GM18520 (cell line): ENCODE measurements at regions not wholly inside any gene's neighbourhood (a gene's known extent, or its start where the extent isn't known, plus 50 kb on each side); places are given as distances from the start of the nearest gene placed in this dataset.

Experiments
- ATAC-seq: cut with Tn5 transposase; IDR thresholded peaks from one replicate; pipeline ENCODE4 v1.9.1; 2021; ENCODE audit not compliant: unreplicated experiment

DNA sequence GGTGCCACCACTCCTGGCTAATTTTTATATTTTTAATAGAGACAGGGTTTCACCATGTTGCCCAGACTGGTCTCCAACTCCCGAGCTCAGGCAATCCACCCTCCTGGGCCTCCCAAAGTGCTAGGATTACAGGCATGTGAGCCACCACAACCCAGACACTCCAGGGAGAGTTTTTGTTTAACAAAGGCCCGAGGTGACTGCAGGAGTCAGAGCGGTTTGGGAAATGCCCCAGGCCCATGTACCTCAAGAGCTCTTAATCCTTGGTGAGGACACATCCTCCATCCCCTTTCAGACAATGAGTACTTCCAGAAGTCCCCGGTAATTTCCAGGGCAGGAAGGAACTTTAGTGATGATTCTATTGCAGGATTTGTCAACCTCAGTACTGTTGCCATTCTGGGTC, 176.0 kb downstream of the ESRRB start:
- no peak for ATAC-seq

DNA sequence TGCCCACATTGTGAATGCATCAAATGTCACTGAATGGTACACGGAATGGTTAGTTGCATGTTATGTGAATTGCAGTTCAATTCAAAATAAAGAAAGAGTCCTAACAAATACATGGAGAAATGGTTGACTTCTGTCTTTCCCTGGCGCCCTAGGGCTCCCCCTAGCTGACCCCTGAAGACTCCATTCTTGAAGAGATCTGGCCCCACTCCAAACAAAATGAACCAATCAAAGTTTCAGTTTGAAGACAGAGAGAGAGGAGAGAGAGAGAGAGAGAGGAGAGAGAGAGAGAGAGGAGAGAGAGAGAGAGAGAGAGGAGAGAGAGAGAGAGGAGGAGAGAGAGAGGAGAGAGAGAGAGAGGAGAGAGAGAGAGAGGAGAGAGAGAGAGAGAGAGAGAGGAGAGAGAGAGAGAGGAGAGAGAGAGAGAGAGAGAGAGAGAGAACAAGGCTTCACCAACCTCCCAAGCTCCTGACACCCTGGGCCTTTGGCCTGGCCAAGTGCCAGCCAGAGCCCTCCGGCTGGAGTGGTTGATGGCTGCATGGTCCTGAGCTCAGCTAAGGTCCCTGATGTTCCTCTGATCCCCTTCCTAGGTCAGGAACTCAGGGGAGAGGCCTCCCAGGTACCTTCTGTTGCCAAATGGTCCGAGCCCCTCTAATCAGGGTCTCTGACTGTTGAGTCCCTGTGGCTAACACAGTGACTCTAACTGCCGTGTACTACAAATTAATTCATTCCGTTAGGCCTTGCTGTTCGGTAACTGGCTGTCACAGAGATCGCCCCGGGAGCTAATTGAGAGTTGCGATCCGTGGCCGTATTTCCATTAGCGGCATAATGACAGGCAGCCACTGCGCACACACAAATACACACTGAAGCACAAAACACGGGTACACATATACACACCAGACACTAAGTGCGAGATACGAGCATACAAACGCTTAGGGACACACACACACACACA, 188.8 kb downstream of the ESRRB start:
- ATAC-seq = no peak

DNA sequence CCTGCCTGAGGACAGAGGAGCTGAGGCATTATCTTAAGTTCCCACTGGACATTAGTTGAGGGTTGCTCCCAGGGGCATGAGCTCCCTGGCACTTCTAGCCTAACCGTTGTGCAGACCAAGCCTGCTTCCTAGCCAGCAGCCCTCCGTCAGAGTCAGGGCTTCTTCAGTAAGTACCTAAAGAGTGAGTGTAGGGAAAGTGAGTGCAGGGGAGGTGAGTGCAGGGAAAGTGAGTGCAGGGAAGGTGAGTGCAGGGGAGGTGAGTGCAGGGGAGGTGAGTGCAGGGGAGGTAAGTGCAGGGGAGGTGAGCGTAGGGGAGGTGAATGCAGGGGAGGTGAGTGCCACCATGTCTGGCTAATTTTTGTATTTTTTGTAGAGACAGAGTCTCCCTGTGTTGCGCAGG, 190.5 kb downstream of the ESRRB start:
- no peak for ATAC-seq

DNA sequence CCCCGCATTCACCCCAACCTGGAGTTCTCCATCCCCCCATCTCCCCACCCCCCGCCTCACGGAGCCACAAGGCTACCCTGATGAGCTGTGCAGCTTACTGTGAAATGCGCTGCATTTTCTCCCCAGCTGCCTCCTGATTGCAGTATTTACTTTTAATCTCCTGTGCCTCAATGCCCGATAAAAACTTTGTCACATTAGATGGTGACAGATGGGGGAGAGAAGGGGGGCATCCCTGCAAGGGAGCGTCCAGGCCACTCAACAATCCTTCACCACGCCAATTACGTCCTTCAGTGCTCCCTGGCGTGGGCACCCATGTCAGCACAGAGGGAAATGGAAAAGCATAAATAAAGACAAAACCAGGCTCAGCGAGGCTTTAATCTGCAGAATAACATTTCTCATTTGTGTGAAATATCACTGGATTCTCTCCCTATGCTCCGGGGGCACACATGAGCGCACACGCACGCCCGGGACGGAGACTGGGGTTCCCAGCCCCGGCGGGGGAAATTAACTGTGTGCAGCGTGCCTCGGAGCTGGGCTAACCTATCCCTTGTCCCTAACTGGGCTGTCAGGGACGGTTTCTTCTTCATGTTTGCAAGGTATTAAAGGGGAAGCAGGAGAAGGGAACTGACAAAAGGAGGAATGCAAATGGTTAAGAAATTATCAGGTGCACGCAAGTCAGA, 186.7 kb upstream of the VASH1 start:
- ATAC-seq = no peak

DNA sequence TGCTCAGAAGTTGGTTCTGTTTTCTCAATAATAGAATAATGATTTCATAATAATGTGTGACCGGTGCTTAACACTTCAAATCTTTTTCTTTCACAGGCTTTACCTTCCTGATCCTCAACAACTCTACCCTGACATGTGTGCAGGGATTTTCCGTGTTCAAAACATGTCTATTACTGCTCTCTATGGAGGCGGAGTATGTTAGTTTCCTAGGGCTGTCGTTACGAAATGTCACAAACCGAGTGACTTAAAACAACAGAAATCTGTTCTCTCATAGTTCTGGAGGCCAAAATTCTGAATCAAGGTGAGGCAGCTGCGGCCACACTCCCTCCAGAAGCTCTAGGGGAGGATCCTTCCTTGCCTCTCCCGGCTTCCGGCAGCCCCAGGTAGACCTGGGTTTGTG, 186.2 kb upstream of the VASH1 start:
- no peak for ATAC-seq

DNA sequence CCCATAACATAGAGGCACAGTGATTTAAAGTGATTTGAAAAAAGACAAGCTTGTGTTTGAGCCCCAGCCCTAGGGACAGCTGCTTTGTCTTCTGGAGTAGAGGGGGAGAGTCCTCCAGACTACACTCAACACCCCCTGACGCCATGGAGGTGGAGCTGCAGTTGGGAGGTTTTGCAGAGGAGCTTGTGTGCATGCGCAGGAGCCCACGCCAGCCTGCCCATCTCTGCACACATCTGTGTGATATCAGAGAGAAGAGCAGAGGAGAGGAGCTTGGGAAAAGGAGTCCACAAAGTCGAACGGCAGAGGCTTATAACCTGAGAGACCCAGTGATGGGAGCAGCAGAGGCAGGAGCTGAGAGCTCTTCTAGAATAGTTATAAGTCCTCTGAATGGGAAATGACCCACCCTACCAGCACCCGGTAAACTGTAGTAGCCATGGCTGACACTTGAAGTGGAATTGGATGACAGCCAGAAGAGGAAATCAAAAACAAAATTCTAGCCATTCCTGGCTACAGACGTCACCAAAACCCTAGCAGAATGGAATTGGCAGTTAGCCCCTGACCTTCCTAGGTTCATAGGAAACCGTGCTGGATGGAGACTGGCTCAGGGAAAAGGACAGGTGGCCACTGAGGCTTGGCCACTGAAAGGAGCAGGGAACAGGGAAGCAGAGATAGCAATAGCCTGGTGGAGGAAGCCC, 185.1 kb upstream of the VASH1 start:
- ATAC-seq = no peak

DNA sequence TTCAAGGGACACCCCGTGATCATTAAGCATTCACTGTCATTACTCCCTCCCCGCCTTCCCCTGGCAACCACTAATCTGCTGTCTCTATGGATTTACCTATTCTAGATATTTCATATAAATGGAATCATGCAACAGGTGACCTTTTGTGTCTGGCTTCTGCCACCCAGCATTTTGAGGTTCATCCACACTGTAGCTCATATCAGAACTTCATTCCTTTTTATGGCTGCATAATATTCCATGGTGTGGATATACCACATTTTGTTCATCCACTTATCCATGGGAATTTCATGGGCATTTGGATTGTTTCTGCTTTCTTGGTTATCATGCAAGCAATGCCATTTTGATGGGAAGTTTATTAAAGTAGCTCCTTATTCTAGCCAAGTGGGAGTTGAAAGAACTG, 184.2 kb upstream of the VASH1 start:
- ATAC-seq = no peak

DNA sequence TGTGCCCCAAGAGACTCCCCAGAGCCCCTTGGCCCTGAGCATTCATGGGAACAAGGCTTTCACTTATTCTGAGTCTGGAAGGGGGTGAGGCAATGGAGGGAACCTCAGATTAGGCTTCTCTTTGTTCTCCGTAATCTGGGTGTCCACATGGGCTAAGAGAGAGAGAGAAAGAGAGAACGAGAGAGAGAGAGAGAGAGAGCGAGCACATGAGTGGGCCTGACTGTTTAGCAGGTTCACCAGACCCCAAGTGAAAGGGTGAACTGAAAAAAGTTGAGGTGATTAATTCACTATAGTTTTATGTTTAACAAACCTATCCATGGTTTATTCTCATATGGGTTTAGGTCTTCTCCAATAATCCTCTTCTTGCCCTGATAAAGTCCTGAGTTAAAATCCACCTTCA, 183.4 kb upstream of the VASH1 start:
- ATAC-seq = no peak

DNA sequence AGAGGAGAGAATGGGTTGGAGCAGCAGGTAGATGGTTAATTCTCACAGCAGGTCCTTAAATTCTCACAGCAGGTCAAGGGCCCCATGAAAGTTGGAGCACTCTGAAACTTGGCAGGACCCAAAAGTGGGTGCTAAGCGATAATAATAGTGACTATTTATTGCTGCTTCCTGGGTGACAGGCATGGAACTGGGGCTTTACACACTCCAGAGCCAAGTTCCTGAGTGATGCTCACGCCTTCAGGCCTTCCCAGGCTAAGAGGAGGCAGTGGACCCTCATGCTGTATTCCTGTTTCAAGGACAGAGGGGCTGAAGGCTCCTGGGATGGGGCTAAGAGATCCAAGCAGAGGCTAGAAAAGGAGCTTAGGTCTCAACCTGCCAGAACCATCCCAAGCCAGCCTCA, 180.9 kb upstream of the VASH1 start:
- ATAC-seq = no peak

DNA sequence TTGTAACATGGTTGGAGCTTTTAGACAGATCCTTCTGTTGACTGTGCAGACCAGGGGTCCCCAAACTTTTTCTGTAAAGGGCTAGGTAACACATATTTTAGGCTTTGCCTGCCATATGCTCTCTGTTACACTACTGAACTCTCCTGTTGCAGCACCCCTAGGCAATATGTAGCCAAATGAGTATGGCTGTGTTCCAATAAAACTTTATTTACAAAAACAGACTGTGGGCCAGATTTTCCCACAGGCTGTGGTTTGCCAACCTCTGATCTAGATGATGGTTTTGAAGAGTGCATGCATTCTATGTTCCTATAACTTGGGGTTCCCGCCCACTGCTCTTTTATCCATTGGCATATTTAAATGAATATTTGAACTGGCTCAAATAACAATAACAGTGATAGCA, 180.3 kb upstream of the VASH1 start:
- no peak for ATAC-seq

DNA sequence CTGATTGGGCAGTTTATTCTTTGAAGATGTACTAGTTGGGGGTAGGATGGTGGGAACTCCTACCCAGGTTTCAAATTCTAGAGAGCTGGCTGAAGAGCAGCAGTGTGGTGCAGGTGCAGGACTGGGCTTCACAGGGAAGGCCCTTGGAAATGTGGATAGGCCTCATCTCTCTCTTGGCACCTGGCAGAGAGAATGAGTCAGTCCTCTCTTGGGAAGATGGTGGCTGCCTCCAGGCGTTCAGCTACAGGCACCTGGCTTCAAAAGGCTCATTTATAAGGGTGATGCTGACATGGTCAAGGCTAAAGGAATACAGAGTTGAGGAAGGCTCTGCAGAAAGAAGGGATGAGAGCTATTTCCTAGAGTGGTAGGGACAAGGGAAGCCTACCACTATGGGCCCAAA, 179.7 kb upstream of the VASH1 start:
- ATAC-seq = no peak

DNA sequence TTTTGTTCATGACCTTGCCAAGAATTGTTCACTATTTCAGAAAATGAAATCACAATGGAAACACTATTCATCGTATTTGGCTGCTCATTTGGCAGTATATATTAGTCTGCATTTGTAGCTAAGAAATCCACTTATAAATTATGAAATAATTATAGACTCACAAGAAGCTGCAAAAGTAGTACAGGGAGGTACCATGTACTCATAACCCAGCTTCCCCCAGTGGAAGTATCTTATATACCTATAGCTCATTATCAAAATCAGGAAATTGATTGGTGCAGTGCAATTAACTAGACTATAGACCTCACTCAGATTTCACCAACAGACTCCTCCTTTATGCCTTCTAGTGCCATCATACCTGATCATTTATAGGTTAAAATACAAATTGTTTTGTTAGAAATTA, 178.8 kb upstream of the VASH1 start:
- no peak for ATAC-seq

DNA sequence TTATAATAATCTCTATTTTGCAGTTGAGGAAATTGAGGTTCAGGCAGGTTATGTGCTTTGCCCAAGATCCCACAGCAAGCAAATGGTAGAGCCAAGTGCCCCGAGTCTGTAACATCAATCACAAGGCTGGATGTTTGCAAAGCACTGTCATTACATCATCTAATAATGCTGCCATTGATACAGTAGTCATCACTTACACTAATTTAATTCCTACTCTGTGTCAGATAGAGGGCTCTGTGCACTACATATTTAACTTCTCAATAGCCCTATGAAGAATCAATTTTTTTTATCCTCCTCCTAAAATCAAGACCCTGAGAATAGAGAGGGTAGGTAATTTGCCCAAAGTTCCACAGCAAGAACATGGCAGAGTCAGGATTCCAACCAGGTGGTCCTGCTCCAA, 178.1 kb upstream of the VASH1 start:
- no peak for ATAC-seq

DNA sequence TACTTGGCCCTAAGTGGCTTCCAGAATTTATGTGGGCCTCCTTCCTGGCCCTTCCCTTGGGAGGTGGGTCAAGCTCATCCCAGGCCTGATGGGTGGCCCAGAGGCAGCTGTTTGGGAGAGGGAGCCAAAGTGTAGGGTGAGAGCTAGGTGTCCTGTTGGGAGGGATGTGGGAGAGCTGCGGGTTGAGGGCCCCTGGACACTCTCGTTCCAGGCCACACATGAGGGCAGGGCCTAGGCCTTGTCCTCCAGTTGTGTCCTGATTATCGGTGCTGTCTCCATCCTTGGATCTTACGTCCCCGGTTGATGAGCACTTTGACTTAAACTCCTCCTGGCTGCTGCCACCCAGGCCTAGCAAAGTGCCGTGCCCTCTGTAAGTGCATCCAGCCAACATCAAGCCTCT, 177.5 kb upstream of the VASH1 start:
- no peak for ATAC-seq

DNA sequence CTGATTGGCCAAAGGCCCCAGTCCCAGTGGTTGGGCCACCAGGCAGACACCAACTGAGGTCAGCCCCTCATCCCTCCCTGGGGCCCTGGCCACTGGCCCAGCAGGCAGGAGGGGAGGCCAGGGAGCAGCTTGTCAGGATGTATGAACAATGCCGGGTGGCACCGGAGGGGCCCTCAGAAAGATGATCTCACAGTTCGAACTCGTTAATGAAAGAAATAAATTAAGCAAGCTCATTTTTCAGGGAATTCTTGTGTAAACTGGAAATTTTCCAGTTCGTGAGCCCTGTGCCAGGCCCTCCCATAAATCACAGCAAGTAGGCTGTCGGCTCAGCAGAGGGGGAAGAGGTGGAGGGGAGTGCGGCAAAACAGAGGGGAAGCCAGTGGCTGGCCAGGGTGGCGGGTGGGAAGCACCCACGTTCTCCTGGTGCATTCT, 177.0 kb upstream of the VASH1 start:
- ATAC-seq = no peak

DNA sequence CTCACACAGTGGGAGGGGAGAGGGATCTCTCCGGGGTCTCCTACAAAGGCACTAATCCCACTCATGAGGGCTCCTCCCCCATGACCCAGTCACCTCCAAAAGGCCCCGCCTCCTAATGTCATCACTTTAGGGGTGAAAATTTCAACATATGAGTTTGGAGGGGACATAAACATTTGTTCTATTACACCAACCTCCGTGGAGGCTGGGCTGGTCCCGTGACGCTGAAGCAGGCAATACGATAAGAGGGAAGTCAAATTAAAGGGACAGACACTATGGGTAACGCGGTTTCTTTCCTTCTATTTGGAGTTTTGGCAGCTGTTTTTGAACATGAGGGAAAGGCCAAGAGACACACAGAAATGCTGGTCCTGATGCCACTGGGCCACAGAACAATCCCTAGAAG, 175.7 kb upstream of the VASH1 start:
- no peak for ATAC-seq

DNA sequence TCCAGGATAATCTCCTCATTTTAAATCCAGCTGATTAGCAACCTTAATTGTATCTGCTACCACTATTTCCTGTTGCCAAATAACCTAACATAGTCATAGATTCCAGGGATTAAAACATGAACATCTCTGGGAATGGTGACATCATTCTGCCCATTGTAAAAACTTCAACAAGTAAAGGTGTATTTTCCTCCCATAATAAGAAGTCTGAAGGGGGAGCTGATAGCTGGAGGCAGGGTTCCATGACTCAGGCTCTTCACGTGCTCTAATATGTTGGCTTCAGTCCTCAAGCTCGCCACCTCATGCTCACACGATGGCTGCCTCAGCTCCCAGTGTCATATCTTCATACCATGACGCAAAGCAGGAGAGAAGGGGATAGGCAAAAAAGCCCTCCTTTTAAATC, 172.0 kb upstream of the VASH1 start:
- no peak for ATAC-seq

DNA sequence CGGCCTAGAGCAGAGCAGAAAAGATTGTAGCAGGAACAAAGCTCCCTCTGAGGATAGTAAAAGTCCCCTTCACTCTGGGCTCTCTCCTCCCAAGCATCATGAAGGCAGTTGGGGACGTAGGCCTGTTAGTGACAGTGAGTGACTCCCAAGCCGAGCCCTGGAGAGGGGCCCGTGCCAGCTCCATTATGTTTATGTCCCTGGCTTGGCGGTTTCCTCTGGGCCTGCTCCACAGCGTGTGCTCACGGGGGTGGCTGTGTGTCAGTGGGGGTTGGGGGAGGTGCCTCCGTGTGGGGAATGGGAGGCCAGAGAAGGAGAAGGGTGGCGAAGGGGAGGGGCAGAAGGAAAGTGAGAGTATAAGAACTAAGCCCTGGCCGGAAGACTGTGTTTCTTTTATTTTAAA, 170.0 kb upstream of the VASH1 start:
- ATAC-seq = no peak

DNA sequence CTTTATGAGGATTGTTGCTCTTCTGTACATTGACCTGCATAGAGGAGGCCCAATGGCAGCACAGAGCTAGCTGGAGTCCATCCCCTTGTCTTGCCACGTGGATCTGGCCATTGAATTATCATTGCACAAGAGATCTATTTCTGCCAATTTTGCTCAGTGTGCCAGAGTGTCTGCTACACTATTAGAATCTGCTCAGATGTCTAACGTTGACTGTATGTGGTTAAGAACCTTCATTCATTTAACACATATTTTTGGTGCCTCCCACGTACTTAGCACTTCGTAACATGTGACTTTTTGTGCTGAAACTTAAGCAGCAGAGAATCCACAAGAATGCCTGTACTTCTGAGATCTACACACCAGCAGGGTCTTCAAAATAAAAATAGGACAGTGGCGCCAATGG, 166.0 kb upstream of the VASH1 start:
- no peak for ATAC-seq

DNA sequence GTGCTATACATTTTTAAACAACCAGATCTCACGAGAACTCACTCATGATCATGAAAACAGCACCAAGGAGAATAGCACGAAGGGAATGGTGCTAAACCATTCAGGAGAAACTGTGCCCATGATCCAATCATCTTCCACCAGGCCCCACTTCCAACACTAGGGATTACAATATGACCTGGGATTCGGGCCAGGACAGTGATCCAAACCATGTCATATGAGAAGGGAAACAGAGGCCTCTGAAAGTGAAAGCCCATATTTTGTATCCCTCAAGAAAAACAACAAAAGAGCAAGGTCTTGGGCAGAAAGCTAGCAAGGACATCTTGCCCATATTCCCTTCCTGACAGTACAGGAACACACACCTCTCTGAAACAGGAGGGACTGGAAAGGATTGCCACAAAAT, 163.9 kb upstream of the VASH1 start:
- no peak for ATAC-seq

DNA sequence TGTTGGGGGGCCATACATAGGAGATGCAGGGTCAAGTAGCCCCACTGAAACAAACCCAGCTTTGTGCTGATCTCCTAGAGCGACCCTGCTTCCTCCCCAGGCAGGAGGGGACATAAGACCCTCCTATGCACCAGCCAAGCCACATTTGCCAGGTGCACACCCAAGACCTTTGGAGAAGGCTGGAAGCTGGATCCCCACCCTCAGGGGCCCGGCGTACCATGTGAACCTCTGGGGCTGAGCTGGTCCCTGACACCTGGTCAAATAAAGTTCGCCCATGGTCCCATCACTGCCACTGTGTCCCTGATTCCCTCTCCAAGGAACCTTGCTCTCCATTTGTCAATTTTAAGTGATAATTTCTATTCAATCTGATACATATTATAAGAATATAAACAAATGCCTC, 162.1 kb upstream of the VASH1 start:
- no peak for ATAC-seq
